Smooth muscle cell (in vitro differentiated cells): ENCODE measurements at regions not wholly inside any gene's neighbourhood (a gene's known extent, or its start where the extent isn't known, plus 50 kb on each side); places are given as distances from the start of the nearest gene placed in this dataset.

Experiments used
- DNase-seq: peaks from one replicate; lab custom pipeline; 2025; ENCODE audit not compliant: unreplicated experiment; lab: John Stamatoyannopoulos, UW
- H2AFZ ChIP-seq: fragments of 200-600 bp; sonication (generic); 2 replicates; pipeline ENCODE4 v1.6.0; 2016; ENCODE audit warnings: antibody characterized with exemption, low read depth, mild to moderate bottlenecking
- H3F3A ChIP-seq: fragments of 200-600 bp; sonication (generic); 2 replicates; pipeline ENCODE4 v1.6.0; 2017; ENCODE audit warnings: antibody characterized with exemption, low read depth
- H3K27ac ChIP-seq: fragments of 200-600 bp; sonication (generic); 2 replicates; pipeline ENCODE4 v1.5.1; 2016; ENCODE audit warnings: low read depth, mild to moderate bottlenecking
- H3K27me3 ChIP-seq: fragments of 200-600 bp; sonication (generic); 2 replicates; pipeline ENCODE4 v1.6.1; 2016; ENCODE audit warnings: low read depth, mild to moderate bottlenecking
- H3K36me3 ChIP-seq: fragments of 200-600 bp; sonication (generic); 2 replicates; pipeline ENCODE4 v1.5.1; 2016; ENCODE audit warnings: low read depth
- H3K4me1 ChIP-seq: fragments of 200-600 bp; sonication (generic); 2 replicates; pipeline ENCODE4 v1.5.1; 2016; ENCODE audit warnings: low read depth
- H3K4me2 ChIP-seq: fragments of 200-600 bp; sonication (generic); 2 replicates; pipeline ENCODE4 v1.6.0; 2016; ENCODE audit warnings: mild to moderate bottlenecking
- H3K4me3 ChIP-seq: fragments of 200-600 bp; sonication (generic); 2 replicates; pipeline ENCODE4 v1.5.1; 2016; ENCODE audit warnings: mild to moderate bottlenecking
- H3K79me2 ChIP-seq: fragments of 200-600 bp; sonication (generic); 2 replicates; pipeline ENCODE4 v1.6.0; 2016; ENCODE audit warnings: low read depth, mild to moderate bottlenecking
- H3K9ac ChIP-seq: fragments of 200-600 bp; sonication (generic); 2 replicates; pipeline ENCODE4 v1.6.0; 2016; ENCODE audit warnings: low read depth
- H3K9me3 ChIP-seq: fragments of 200-600 bp; sonication (generic); replicated peaks from 2 replicates; pipeline ENCODE4 v1.5.1; 2016; ENCODE audit warnings: low read depth
- H4K20me1 ChIP-seq: fragments of 200-600 bp; sonication (generic); 2 replicates; pipeline ENCODE4 v1.6.0; 2016; ENCODE audit warnings: low read depth
- WGBS: methylation state at CpG from one replicate; pipeline ENCODE4 v1.1.7; 2016; ENCODE audit warnings: low lambda C conversion rate; 5-methylcytosine and 5-hydroxymethylcytosine counted together
- TF ChIP-seq, protein P1 (sequence below): fragments of 200-600 bp; sonication (generic); IDR thresholded peaks from 2 replicates; pipeline ENCODE4 v1.5.1; 2017; ENCODE audit warnings: borderline replicate concordance, mild to moderate bottlenecking, antibody characterized with exemption; ENCODE audit not compliant: insufficient read depth, poor library complexity, severe bottlenecking

DNA sequence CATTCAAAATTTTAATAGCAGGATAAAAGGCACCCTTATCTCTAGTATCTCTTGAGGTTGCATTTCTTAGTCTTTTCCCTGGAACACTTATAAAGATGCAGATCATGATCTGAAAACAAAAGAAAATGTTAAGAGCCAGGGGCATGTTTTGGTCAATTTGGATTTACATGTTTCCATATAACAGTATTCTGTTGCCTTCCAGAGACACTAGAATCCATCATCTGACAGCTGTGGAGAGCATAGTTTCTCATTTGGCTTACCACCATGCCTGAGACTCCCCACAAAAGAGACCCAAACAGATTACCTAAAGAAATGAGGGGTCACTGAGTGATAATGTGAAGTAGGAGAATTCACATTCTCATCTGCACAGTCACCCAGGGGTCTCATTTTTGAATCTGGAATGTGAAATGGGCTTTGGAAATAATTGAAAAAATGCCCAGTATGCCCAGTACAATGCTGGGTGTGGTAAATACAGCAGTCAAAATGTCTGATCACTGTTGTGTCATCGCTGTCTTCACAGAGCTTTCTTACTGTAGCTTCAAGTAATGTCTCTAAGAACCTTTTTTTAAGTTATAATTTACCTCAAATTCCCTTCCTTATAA is 79.9 kb upstream of the ZBTB20 start:
- WGBS = 97% methylated on average over 1 of the region's 1 CpG
- TF ChIP-seq, protein P1, sequence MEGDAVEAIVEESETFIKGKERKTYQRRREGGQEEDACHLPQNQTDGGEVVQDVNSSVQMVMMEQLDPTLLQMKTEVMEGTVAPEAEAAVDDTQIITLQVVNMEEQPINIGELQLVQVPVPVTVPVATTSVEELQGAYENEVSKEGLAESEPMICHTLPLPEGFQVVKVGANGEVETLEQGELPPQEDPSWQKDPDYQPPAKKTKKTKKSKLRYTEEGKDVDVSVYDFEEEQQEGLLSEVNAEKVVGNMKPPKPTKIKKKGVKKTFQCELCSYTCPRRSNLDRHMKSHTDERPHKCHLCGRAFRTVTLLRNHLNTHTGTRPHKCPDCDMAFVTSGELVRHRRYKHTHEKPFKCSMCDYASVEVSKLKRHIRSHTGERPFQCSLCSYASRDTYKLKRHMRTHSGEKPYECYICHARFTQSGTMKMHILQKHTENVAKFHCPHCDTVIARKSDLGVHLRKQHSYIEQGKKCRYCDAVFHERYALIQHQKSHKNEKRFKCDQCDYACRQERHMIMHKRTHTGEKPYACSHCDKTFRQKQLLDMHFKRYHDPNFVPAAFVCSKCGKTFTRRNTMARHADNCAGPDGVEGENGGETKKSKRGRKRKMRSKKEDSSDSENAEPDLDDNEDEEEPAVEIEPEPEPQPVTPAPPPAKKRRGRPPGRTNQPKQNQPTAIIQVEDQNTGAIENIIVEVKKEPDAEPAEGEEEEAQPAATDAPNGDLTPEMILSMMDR = no peak
- H3K79me2 ChIP-seq = no peaks in the 10 kb centered on the region
- H3K4me1 ChIP-seq = no peaks in the 10 kb centered on the region
- peak overlapping the region; percentile 51 for H3K27ac ChIP-seq
- no peak for DNase-seq
- no peak overlapping the region for H3K9ac ChIP-seq
- peak overlapping the region; percentile 40 for H2AFZ ChIP-seq
- H4K20me1 ChIP-seq = no peaks in the 10 kb centered on the region
- H3K4me2 ChIP-seq = no peak overlapping the region
- no peaks in the 10 kb centered on the region for H3K9me3 ChIP-seq
- H3K4me3 ChIP-seq = no peak overlapping the region
- H3F3A ChIP-seq = no peaks in the 10 kb centered on the region
- no peaks in the 10 kb centered on the region for H3K36me3 ChIP-seq
- H3K27me3 ChIP-seq = no peaks in the 10 kb centered on the region

DNA sequence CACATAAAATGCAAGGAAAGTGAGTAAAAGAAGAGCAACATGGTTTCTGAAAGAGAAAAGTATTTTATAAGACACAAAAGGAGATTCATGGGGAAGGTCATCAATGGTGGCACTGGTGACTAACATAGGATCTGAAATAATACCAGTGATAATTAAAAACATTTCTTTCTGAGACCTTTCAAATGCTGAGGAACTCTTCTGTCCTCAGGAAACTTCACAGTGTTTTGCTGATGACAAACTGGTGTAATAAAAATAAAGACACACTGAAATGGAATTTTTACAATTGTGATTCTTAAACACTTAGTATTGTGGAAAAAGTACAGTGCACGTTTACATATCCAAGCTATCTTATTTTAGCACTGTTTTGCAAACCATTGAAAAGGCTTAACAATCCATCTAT is 80.4 kb upstream of the ZBTB20 start:
- H3K4me2 ChIP-seq = no peak overlapping the region
- H3K79me2 ChIP-seq = no peaks in the 10 kb centered on the region
- H3F3A ChIP-seq = no peaks in the 10 kb centered on the region
- H3K9me3 ChIP-seq = no peaks in the 10 kb centered on the region
- WGBS = 29% methylated on average over 1 of the region's 1 CpG
- H2AFZ ChIP-seq = peak overlapping the region; percentile 40
- TF ChIP-seq, protein P1 = no peak
- no peaks in the 10 kb centered on the region for H3K27me3 ChIP-seq
- no peak for DNase-seq
- no peak overlapping the region for H3K9ac ChIP-seq
- H4K20me1 ChIP-seq = no peaks in the 10 kb centered on the region
- no peaks in the 10 kb centered on the region for H3K36me3 ChIP-seq
- no peak overlapping the region for H3K4me3 ChIP-seq
- no peaks in the 10 kb centered on the region for H3K4me1 ChIP-seq
- H3K27ac ChIP-seq = peak overlapping the region; percentile 51

DNA sequence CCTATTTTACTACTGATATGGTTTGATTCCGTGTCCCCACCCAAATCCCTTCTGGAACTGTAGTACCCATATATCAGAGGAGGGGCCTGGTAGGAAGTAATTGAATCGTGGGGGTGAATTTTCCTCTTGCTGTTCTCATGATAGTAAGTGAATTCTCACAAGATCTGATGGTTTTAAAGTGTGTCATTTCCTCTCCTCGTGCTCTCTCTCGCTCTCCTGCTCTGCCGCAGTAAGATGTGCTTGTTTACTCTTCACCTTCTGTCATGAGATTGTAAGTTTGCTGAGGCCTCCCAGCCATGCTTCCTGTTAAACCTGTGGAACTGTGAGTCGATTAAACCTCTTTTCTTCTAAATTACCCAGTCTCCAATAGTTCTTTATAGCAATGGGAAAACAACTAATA is 81.2 kb upstream of the ZBTB20 start:
- Histone ChIP-seq H3K36me3 (no peaks in the 10 kb centered on the region), H3F3A (no peaks in the 10 kb centered on the region), H3K9me3 (no peaks in the 10 kb centered on the region), H4K20me1 (no peaks in the 10 kb centered on the region), H3K79me2 (no peaks in the 10 kb centered on the region), H3K4me3 (no peak overlapping the region), H3K27me3 (no peaks in the 10 kb centered on the region), H3K27ac (no peak overlapping the region), H3K4me2 (no peak overlapping the region), H3K9ac (no peak overlapping the region), H2AFZ (no peak overlapping the region), H3K4me1 (no peaks in the 10 kb centered on the region)
- WGBS = 88% methylated on average over 6 of the region's 6 CpGs
- TF ChIP-seq, protein P1 = no peak
- no peak for DNase-seq

DNA sequence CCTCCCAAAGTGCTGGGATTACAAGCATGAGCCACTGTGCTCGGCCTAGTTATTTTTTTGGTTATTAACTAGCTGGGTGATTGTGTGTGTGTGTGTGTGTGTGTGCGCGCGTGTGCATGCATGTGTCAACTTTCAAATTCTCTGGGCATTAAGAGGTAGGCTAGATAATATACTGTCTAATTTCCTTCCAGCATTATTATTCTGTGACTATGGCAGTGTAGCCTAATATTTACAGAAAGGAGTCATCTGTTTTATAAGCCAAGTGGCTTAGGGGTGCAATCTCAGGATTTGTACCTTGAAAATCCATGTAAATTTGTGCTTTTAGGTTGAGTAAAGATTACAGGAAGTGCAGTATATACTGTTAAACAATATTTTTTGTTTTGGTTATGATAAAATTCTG is 85.1 kb upstream of the ZBTB20 start:
- no peak for DNase-seq
- H3K4me1 ChIP-seq = no peaks in the 10 kb centered on the region
- no peaks in the 10 kb centered on the region for H4K20me1 ChIP-seq
- no peaks in the 10 kb centered on the region for H3K9me3 ChIP-seq
- no peaks in the 10 kb centered on the region for H3K36me3 ChIP-seq
- no peak overlapping the region for H3K4me2 ChIP-seq
- 84% methylated on average over 4 of the region's 4 CpGs for WGBS
- no peak overlapping the region for H3K27ac ChIP-seq
- no peak overlapping the region for H3K4me3 ChIP-seq
- H3K9ac ChIP-seq = no peak overlapping the region
- H3F3A ChIP-seq = no peaks in the 10 kb centered on the region
- H2AFZ ChIP-seq = no peak overlapping the region
- TF ChIP-seq, protein P1 = no peak
- H3K27me3 ChIP-seq = no peaks in the 10 kb centered on the region
- no peaks in the 10 kb centered on the region for H3K79me2 ChIP-seq
